ENCODE measurements at regions not wholly inside any gene's neighbourhood (a gene's known extent, or its start where the extent isn't known, plus 50 kb on each side); places are given as distances from the start of the nearest gene placed in this dataset.

DNA sequence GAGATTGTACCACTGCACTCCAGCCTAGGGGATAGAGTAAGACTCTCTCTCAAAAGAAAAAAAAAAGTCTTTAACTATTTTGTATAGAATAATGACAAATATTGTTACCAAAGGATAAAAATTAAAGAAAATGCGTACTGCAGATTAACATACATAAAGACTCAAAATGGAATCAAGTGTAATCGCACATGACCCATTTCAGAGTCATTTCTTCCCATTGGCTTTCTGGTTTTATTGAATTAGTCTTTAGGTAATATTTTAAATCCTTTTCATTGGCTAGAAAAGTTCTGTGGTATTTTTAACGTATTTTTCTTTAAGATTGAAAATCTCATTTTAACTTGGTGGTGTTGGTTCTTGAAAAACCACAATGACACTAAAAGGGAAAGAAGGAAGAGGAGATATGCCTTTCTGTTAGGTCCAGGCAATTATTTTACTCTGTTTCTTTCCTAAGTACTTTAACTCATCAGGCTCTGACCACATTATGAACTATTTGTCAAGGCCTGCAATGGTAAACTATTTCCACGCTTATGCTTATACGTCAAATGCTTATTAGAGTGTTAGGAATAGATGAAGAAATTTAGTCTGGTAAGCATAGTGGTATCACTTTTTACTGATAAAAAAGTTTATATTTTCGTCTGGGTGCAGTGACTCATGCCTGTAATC lies 52.3 kb downstream of the PLEKHG1 start:
- TF ChIP-seq, protein P1, sequence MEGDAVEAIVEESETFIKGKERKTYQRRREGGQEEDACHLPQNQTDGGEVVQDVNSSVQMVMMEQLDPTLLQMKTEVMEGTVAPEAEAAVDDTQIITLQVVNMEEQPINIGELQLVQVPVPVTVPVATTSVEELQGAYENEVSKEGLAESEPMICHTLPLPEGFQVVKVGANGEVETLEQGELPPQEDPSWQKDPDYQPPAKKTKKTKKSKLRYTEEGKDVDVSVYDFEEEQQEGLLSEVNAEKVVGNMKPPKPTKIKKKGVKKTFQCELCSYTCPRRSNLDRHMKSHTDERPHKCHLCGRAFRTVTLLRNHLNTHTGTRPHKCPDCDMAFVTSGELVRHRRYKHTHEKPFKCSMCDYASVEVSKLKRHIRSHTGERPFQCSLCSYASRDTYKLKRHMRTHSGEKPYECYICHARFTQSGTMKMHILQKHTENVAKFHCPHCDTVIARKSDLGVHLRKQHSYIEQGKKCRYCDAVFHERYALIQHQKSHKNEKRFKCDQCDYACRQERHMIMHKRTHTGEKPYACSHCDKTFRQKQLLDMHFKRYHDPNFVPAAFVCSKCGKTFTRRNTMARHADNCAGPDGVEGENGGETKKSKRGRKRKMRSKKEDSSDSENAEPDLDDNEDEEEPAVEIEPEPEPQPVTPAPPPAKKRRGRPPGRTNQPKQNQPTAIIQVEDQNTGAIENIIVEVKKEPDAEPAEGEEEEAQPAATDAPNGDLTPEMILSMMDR (IDR thresholded peaks at IDR 0.05; ENCODE audit: insufficient read depth, low read length) = no peak
- H3K4me3 ChIP-seq (ENCODE audit: low read depth, low read length) = no peak overlapping the region
- DNase-seq (ENCODE audit: low read depth) = no peak

DNA sequence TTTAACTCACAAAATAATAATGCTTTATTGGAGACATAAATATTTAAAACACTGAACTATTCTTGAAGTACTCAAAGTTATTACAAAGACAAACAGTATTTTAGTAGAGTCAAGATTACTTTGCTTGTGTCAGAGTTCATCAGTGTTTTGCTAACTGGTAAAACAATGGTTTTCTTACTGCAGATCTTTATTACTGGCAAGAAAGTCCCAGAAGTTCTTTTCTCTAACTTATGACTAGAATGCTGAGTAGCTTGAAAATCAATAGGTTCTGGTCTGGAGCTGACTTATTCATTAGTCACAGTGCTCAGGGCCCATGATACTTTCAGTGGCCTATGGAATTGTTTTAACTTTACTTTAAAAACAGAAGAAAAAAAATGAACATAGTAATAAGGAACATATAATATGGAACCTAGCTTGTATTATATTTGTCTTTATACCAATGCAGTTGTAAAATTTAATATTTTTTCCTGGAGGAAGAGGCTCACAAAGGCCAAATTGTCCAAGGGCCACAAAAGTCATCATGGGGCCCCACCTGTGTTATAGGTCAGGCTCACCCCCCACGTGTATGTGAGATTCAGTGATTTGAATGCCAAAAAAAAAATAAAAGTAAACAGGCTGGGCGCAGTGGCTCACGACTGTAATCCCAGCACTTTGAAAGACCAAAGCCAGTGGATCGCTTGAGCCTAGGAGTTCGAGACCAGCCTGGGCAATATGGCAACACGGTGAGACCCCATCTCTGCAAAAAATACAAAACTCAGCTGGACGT lies 53.3 kb downstream of the PLEKHG1 start:
- DNase-seq (ENCODE audit: low read depth) = peak; percentile 51

DNA sequence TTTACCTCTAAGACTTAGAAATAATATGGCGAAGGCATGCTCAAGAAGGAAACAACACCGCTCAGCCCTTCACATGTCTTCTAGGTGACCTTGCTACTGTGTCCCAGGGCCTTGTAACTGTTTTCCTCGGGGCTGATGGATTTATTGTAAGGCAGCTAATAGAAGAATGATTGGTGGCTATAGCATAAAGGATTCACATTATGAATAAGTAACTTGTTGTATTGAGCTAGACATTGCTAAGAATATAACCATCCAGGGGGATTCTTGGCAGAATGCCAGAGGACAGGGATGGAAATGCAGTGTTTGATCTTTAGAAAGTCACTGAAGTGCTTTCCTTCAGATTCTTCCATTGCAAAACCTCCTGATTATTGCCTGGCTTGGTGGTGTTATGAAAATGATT lies 54.9 kb downstream of the PLEKHG1 start:
- no peak for DNase-seq (ENCODE audit: low read depth)
- TF ChIP-seq, protein P1 (IDR thresholded peaks at IDR 0.05; ENCODE audit: insufficient read depth, low read length) = no peak
- H3K4me3 ChIP-seq (ENCODE audit: low read depth, low read length) = no peak overlapping the region

More for the DNA sequence above, 53.3 kb downstream of the PLEKHG1 start:
- no peak overlapping the region for H3K4me3 ChIP-seq (ENCODE audit: low read depth, low read length)
- TF ChIP-seq, protein P1 (IDR thresholded peaks at IDR 0.05; ENCODE audit: insufficient read depth, low read length) = no peak

DNA sequence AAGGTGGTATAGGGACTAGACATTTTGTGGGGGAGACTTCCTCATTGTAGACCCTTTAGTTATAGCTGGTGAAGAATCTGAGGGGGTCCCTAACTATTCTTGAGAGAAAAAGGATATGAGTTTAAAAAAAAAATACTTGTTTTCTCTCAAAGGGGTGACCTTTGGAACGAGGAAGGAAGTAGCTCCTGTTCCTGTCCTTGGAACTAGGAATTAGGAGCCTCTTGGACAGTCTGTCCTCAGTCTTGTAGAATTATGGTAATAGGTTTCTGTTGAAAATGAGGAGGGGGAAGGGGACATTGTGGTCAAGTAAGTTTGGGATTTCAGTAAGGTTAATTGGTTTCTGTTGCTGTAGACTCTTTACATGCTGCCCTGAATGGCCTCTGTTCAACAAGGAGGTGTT lies 56.5 kb downstream of the PLEKHG1 start:
- DNase-seq (ENCODE audit: low read depth) = no peak
- no peak overlapping the region for H3K4me3 ChIP-seq (ENCODE audit: low read depth, low read length)
- TF ChIP-seq, protein P1 (IDR thresholded peaks at IDR 0.05; ENCODE audit: insufficient read depth, low read length) = no peak

DNA sequence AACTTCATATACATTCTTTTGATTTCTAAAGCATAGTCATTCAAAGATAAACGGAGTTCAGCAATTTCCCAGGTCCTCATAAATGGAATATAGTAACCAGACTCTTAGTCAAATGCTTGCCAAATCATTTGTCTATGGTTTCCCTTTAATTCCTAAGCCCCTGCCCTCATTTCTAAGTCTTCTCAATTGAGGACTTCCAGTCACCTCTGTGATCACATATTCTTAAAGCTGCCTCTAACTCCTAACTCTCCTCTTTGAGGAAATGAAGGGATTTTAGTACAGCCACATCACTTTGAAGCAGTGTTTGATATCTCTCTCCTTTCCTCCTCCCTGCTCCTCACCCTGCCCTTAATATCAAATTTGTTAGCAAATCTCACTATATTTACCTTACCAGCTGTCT lies 58.7 kb downstream of the PLEKHG1 start:
- H3K4me3 ChIP-seq (ENCODE audit: low read depth, low read length) = no peak overlapping the region
- TF ChIP-seq, protein P1 (IDR thresholded peaks at IDR 0.05; ENCODE audit: insufficient read depth, low read length) = no peak
- DNase-seq (ENCODE audit: low read depth) = no peak

DNA sequence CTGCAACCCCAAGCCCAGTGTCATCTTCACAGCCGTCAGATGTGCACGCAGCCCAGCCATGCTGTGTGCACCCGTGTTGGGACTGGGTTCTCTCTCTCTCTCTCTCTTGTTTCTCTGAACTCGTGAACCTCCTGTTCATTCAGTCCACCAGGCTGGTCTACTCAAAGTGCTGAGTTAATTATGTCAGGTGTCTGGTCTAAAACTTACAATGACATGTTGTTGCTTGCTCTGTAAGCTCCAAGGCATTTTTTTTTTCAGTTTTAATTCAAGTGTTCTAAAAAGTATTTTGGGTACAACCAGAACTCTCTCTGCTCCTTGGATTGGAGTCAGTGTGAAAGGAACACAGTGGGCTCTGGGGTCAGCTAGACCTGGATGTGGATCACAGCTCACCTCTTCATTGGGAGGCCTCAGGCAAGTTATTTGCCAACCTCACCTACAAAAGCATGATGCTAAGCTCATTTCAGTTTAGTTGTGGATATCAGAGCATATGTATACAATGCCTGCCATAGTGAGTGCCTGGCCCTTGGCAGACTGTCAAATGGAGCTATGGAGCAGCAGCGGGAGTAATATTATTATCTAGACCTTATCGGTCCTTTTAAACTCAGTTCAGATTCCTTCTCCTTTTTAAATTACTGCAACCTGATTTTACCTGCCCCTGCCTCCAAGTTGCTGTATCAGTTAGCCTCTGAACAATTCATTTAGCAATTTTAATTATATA lies 59.5 kb downstream of the PLEKHG1 start:
- TF ChIP-seq, protein P1 (IDR thresholded peaks at IDR 0.05; ENCODE audit: insufficient read depth, low read length) = no peak
- no peak overlapping the region for H3K4me3 ChIP-seq (ENCODE audit: low read depth, low read length)
- no peak for DNase-seq (ENCODE audit: low read depth)

Data from fibroblast of the aortic adventitia (primary cell).